Activated T-cell treated with anti-CD3 and anti-CD28 coated beads, Interleukin-2, amount 50 U/mL, for 48 hours (primary cell): ENCODE measurements at regions not wholly inside any gene's neighbourhood (a gene's known extent, or its start where the extent isn't known, plus 50 kb on each side); places are given as distances from the start of the nearest gene placed in this dataset.

Experiments
- DNase-seq, 2 experiments: peaks; one replicate each; pipeline ENCODE4 v3.0.0-alpha.2; 2020

- no peak for DNase-seq
These were observed 220.4 kb upstream of the PKDCC start for GRCh38 chr2:41827354-41827971.

- DNase-seq, result no peak
These were observed 219.7 kb upstream of the PKDCC start for GRCh38 chr2:41828052-41828643.

DNA sequence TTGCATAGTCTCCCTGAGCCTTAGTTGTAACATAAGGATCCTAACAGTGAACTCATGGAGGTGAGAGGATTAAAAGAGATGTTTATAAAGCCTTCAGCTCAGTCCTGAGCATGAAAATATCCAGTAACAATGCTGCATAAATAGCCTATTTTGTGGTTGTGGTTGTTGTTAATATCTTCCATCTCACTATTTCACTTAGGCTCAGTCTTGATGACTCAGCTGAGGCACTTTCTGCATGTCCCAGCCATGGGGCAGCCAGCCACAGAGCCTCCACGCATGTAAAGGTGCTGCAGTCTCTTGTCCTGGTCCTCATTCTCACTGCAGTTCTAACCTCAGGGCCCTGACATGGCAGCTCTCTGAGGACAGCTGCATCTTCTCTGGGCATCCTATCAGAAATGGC is 218.8 kb upstream of the PKDCC start:
- DNase-seq, result no peak

DNA sequence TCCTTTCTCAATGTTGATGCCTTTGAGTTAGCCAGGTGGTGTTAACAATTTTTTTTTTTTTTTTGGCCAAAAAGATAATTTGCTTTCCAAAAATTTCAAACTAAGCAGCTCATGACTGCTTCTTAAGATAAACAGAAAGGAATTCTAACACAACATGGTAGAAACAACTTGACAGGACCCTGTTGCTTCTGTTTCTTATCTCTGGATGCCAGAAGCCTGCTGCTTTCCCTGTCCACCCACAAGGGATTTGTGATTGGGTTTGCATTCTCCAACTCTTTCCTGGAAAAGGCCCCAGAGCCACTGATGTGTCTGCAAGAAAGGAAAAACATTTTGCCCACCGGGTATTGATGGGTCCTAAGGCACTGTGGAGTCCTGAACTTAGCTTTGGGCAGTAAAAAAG is 217.2 kb upstream of the PKDCC start:
- DNase-seq, result no peak

GRCh38 chr2:41832218-41832617 is 215.6 kb upstream of the PKDCC start:
- no peak for DNase-seq

DNA sequence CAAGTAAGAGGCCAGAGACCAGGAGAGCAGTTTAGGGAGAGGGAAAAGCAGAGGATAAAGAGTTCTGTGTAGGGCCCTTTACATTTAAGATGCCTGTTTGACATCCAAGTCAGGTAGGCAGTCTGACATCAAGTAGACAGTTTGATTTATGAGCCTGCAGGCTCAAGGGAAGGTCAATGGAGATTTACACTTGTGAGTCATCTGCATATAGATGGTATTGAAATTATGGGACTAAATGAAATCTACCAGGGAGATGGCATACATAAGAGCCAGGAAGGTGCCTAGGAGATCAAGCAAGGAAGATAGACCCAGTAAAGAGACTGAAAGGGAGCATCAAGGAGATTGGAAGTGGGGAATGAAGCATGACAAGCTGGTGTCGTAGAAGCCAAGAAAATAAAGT is 212.4 kb upstream of the PKDCC start:
- DNase-seq, result no peak

- DNase-seq, result no peak
These were observed 210.9 kb upstream of the PKDCC start for GRCh38 chr2:41836948-41837347.

- DNase-seq, result no peak
These were observed 210.2 kb upstream of the PKDCC start for GRCh38 chr2:41837610-41838009.

DNA sequence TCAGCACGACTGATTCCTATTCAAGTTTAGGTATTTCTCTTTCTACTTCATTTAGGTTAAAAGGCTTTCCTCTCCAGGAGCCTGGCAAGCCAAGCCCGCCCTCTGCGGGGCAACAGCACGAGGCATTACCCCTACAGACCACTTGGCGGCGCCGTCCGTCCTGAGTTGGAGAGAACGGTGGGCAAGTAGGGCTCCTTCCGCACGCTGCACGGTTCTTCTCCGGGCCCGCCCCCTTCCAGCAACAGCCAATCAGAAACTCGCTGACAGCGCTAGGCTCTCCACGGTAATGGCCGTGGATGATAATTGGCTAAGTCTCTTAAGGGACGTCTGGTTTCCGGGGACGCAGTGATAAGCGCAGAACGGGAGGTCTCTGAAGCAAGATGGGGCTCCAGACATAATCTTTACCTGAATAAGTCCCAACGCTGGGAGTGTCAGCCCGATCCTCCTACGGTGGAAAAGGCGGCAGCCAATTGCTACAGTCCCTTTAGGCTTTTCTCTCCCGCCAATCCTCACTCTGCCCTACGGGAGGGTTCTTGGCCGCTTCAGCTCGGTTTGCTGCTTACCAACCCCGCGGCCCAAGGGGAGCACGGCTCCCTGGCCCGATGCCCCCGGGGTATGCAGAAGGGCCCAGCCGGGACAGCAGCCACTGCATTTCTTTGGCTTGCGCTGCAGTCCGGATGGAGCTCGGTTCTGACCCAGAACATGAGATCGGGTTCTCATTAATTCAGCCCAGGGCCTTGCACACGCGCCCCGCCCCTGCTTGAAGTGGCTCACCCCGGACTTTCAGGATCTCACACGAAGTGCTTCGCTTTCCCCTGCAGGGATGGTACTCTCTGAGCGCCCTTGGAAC is 206.9 kb upstream of the PKDCC start:
- peak; percentile 98 for DNase-seq

DNA sequence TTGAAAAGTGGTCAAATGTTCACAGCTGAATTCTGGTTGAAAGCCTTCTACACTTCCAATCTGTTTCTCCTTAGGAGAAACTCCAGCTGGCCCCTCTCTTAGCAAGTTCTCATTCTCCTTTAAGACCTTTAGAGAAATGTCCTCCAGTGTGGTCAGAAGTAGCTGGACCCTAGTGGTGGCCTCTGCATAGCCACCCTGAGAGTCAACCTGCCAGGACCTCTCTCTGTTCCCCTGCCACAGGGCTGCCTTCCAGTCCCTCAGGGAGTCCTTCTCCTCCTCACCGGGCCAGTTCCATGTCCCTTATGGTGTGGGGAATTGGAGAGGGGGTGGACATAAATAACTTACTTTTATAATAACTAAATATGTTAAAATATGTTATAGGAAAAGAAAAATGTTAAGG is 200.9 kb upstream of the PKDCC start:
- no peak for DNase-seq

DNA sequence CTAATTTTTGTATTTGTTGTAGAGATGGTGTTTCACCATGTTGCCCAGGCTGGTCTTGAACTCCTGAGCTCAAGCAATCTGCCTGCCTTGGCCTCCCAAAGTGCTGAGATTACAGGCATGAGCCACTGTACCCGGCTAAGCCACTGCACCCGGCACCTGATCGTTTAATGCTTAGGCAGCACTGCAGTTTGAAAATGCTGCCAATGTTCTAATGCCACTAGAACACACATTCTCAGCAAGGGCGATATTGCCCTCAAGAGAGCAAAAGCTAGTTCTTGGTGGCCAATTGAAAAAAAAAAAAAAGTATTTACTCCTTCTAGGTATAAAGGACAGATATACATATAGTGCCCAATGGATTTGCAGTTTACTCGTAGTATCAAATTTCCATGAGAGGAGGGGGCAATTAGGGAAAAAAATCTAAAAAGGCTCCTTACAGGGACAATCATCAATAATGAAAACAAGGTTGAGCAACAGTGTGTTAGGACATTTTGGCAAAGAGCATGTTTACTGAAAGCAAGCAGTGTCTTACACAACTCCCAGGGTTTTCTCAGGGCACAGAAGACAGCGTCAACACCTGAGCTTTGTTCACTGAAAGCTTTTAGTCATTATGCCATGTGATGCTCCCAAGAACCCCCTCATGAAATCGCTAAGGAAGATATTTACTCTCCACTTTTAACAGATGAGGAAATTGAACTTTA is 199.9 kb upstream of the PKDCC start:
- no peak for DNase-seq

- DNase-seq, result no peak
These were observed 196.3 kb upstream of the PKDCC start for GRCh38 chr2:41851554-41851953.

DNA sequence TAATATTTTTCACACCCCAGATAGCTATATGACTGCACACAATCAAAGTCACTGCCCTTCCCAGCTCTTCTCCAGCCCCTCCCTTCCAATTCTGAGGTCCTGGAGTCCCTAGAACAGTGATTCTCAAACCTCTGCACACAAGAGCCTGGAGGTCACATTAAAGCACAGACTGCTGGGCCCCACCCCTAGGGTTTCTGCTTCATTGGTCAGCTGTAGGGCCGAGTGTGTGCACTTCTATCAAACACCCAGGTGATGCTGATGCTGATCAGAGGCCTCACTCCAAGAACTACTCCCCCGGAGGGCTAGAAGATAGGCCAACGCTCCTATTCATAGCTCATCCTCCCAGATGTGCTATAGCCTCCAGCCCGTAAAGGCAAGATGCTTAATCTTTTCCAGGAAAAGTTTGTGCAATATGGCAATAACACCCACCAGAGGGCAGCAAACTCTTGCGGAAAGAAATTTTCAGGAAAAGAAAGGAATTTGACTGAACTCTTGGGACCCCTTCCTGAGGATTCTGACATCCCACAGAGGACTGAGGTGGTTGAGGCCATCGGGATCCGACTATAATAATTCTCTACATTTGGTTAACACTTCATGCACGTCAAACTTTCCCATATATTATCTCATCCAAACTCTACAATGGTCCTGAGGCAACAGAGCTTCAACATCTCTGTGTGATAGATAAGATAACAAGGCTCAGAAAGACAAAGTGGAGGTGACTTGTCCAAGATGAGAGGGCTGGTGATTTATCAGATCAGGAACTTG is 194.2 kb upstream of the PKDCC start:
- no peak for DNase-seq

- peak; percentile 34 to 35 for DNase-seq
These were observed 193.6 kb upstream of the PKDCC start for GRCh38 chr2:41854227-41854626.

- no peak for DNase-seq
These were observed 190.9 kb upstream of the PKDCC start for GRCh38 chr2:41856946-41857345.

DNA sequence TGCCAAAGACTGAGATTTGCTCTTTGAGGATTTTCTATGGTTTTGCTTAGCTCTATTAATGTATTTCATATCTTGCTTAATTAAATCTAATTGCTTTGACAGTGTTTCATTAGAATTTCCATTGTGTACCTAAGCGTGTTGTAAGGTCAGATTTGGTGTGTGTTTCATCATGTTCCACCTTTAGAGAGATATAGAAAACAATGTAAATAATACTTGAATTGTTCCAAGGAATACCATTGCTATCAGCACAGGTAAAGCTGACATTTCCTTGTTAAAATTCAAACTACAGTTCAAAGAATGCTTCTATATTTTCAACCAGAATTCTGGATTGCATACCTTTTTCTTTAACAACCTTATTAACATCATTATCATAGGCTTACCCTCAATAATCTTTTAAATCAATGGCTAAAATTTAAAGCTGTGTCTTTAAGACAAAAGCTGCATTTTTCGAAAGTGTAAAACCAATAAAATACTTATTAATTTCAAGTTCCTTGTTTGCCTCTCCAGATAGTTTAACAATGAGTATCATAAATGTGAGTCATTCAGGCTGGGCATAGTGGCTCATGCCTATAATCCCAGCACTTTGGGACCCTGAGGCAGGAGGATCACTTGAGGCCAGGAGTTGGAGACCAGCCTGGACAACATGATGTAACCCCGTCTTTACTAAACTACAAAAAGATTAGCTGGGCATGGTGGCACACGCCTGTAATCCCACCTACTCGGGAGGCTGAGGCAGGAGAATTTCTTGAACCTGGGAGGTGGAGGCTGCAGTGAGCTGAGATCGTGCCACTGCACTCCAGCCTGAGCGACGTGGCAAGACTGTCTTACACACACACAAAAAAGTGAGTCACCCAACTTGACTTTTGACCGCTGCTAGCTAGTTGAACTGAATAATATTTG is 188.0 kb upstream of the PKDCC start:
- no peak for DNase-seq

GRCh38 chr2:41863062-41863461 is 184.8 kb upstream of the PKDCC start:
- no peak for DNase-seq

DNA sequence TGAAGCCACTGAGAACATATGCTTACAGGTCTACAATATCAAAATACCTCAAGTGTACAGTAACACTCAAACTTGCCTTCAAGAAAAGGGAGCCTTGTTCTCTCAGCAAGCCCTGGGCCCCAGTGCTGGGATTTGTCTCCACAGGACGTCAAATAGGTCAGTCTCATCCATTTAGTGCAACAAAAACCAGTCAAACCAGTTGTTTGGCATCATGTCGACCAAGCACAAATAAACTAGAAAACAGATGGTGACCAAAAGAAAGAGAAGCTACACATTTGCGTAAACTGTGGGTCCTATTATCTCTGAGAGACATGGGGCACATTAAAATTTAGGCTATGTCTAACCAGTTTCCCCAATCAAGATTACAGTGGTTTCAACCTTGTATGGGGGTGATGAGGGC is 182.6 kb upstream of the PKDCC start:
- no peak for DNase-seq

DNA sequence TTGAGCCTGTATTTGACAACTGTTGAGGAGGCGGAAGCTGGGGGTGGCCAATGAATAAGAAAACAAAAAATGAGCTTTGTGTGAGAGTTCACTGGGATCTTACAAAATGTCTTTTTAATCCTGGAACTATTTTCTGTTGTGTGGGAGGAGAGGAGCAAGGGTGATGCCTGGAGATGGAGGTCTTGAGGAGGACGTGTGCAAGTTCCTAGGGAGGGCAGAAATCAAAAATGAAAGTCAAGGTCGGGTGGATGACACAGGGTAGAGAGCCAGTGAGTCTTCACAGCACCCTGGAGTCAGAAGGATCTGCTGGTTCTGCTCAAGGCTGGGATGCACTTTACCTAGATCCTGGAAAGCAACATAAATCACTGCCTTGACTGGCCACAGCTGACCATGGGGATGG is 180.3 kb upstream of the PKDCC start:
- DNase-seq, result no peak

DNA sequence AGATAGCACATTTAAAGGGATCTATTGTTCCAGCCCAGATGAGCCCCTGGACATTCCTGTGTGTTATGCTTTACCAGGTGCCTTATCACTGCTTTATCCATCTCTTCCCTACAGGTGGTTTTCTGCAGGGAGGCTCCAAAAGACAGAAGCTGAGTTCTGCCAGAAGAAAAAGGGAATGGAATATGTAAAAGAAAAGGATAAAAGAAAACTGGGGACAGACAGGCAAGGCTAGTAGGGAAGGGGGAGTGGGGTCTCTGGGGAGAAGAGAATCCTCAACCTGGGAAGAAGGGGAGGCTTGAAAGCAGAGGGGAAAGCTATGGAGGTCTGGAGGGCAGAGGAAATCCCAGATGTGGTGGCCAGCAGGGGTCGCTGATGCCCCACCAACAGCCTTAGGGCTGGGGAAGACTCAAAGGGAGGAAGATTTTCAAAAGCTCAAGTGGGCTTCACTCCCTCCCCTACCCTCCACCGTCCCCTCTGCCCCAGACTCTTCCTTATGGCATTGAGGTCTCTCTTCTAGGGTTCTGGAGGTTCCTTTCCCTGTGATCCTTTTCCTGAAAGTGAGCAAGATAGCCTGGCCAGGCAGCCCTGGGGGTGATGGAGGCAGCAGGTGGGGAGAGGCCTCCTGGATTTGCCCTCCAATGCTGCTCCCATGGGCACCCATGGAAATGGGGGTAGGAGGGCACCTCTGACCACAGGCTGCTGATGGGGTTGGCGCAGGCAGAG is 178.1 kb upstream of the PKDCC start:
- DNase-seq, result peak; percentile 79 to 83

DNA sequence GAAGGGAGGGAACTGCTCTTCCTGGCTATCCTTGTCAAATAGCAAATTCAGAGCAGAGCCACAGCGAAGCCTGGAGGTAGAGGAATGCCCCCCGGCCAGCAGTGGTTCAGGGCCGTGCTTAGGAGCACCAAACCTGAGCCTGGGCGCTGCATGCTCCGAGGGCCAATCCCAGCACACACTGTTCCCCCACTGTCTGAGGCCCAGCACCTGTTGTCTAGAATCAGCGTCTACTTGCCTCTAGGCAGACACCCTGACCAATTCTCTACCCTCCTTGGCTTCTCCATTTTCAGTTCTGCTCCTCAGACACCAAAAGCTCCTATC is 177.6 kb upstream of the PKDCC start:
- no peak for DNase-seq
